ENCODE measurements at regions not wholly inside any gene's neighbourhood (a gene's known extent, or its start where the extent isn't known, plus 50 kb on each side); places are given as distances from the start of the nearest gene placed in this dataset.

- no peak for TF ChIP-seq REST (IDR thresholded peaks at IDR 0.05; ENCODE audit: unreplicated experiment)
- TF ChIP-seq ZNF114 (CRISPR knock-in tag; IDR thresholded peaks at IDR 0.05): no peak
- TF ChIP-seq STAT1 (IDR thresholded peaks at IDR 0.05; ENCODE audit: unreplicated experiment): no peak
- TF ChIP-seq ZNF331 (CRISPR knock-in tag; IDR thresholded peaks at IDR 0.05; ENCODE audit: low read depth): no peak
- no peak for TF ChIP-seq ETS1 (IDR thresholded peaks at IDR 0.05)
These were observed 167.2 kb upstream of the PDE4B start (continued) for GRCh38 chr1:65625528-65625927.

- no peaks in the 10 kb centered on the region for H3K36me3 Mint-ChIP-seq (ENCODE audit: low read depth)
- no peaks in the 10 kb centered on the region for H3K9me3 Mint-ChIP-seq
These were observed 166.7 kb upstream of the PDE4B start for GRCh38 chr1:65626003-65626402.

More at GRCh38 chr1:65626003-65626402, 166.7 kb upstream of the PDE4B start:
- H3K36me3 ChIP-seq (ENCODE audit: insufficient read depth): no peaks in the 10 kb centered on the region
- no peaks in the 10 kb centered on the region for H3K9me2 ChIP-seq (ENCODE audit: insufficient read depth)
- no peak overlapping the region for H3K4me3 Mint-ChIP-seq
- H3K79me2 ChIP-seq (replicated peaks; ENCODE audit: insufficient read depth): no peaks in the 10 kb centered on the region
- no peak overlapping the region for H3K27ac ChIP-seq (ENCODE audit: low read depth)
- TF ChIP-seq CTCF (conservative IDR thresholded peaks at IDR 0.05; ENCODE audit: low read depth in 2 of 2): no peak
- H3F3A ChIP-seq (replicated peaks; ENCODE audit: low read depth): no peaks in the 10 kb centered on the region
- no peak overlapping the region for H3K27ac Mint-ChIP-seq
- ATAC-seq (no peak), DNase-seq (ENCODE audit: low spot score) (no peak)
- H2AFZ ChIP-seq: no peak overlapping the region
- no peaks in the 10 kb centered on the region for H4K20me1 ChIP-seq (replicated peaks; ENCODE audit: insufficient read depth)
- H3K27me3 ChIP-seq (ENCODE audit: insufficient read depth): no peaks in the 10 kb centered on the region
- H3K27me3 Mint-ChIP-seq (ENCODE audit: insufficient read depth, low read depth, poor library complexity): no peaks in the 10 kb centered on the region
- no peaks in the 10 kb centered on the region for H3K4me1 ChIP-seq (ENCODE audit: insufficient read depth)
- no peak overlapping the region for H3K4me2 ChIP-seq
- H3K4me3 ChIP-seq: no peak overlapping the region
- no peaks in the 10 kb centered on the region; the same call in 2 of the 3 replicates for H3K4me1 Mint-ChIP-seq
